GM20000 (cell line): ENCODE measurements at regions not wholly inside any gene's neighbourhood (a gene's known extent, or its start where the extent isn't known, plus 50 kb on each side); places are given as distances from the start of the nearest gene placed in this dataset.
"Not testable (repeated sequence)": the region's sequence is repeated elsewhere in the genome, so short reads cannot be mapped to it uniquely, and the experiment has no call there.

Experiments used
- DNase-seq: peaks from one replicate; pipeline ENCODE4 v3.0.0; 2012; ENCODE audit warnings: low spot score
- CTCF ChIP-seq: IDR thresholded peaks from 2 replicates; pipeline ENCODE4 v1.5.1; 2012; ENCODE audit warnings: mild to moderate bottlenecking, control low read depth; ENCODE audit errors: extremely low read depth, missing control alignments

GRCh38 chr3:139110072-139110830, 65.6 kb upstream of the PRR23C start:
- TF ChIP-seq CTCF, result no peak
- no peak for DNase-seq

GRCh38 chr3:139110929-139111328, 66.2 kb upstream of the PRR23C start:
- not testable (repeated sequence) for DNase-seq

DNA sequence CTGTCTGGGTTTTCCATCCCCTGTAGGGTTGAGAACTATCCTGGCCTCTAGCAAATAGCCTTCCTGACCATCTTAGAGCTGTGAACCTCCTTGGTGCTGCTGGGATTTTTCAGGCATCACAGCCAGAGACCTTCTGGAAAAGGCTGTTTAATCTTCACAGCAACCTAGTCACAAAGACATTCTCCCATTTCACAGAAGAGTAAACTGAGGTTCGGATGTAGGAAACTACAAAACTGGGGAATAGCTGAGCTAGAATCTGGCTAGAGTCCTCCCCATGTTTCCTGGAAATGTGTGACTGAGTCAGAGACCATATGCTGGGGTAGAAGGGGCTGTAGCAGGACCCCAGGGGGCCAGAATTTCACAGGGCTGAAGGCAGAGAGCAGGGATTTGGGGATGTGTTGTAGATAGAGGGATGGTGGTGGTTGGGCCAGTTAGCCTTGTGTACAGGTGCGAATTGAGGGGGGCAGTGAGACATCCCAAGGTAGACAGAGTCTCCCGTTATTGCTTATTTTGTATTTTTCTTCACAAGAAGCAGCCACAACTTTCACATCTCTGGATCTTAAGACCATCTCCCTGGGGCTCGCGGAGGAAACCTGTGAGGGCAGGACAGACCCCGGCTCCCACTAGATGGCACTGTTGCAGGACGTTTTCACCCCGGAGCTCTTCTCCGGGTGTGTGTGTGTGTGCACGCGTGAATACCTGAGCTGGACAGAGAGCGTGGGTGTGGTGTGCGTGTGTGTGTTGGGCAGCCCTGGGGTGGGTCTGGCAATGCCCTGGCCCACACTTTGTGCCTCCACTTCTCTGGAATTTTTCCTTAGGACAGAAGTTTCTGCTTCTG, 66.9 kb upstream of the PRR23C start:
- peak; percentile 77 for TF ChIP-seq CTCF
- DNase-seq, result peak; percentile 57

- TF ChIP-seq CTCF, result no peak
- DNase-seq, result no peak
Measured at GRCh38 chr3:139112230-139112558, 67.5 kb upstream of the PRR23C start.

DNA sequence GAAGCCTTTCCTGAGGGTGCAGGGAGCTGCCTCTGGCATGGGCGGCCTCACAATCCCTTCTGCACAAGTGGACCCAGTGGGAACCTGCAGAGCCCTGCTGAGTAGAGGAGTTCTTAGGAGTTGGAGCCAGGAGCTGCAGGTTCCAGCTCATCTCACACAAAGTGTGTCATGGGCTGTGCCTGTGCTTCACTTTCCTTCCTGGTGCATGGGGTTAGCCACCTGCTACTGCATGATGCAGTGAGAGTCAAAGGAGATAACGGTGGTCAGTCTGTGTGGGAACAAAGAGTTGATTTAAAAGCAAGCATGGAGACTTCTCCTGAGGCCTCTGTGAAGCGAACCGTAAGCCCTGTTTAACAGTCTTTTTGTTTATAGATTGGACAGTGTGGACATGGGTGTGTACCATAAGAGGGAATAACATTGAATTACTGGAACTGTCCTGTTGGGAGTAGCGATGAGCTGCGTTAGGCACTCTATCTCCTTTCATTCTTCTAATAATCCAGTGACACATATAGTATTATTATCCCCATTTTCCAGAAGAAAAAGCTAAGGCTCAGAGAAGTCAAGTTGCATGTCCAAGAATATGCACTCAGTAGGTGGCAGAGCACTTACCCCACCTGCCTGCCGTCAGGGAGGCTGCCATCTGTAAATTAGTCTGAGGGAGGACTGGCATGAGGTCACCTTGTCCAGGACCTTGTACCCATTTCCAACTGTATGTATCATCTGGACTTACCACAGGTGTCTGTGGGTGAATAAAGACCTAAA, 68.7 kb upstream of the PRR23C start:
- DNase-seq, result no peak

DNA sequence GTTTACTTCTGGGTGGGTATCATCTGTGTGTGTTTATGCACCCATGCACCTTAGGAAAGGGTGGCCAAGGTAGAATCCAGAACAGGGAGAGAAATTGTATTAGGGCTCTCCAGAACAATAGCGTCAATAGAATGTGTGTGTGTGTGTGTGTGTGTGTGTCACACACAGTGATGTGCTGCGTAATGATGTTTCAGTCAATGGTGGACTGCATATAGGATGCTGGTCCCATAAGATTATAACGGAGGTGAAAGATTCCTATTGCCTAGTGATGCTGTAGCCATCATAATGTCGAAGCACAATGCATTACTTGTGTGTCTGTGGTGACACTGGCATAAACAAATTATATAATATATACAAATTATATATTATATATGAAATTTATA, 69.3 kb upstream of the PRR23C start:
- no peak for TF ChIP-seq CTCF
- DNase-seq, result no peak

More for the DNA sequence above, 68.7 kb upstream of the PRR23C start:
- TF ChIP-seq CTCF, result no peak

DNA sequence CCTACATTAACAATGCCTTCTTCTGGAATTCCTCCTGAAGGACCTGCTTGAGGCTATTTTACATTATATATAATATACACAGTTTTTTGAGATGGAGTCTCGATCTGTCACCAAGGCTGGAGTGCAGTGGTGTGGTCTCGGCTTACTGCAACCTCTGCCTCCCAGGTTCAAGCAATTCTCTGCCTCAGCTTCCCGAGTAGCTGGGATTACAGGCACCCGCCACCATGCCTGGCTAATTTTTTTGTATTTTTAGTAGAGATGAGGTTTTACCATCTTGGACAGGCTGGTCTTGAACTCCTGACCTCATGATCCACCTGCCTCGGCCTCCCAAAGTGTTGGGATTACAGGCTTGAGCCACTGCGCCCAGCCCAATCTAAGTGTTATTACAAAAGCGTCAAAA, 71.9 kb upstream of the PRR23C start:
- DNase-seq, result not testable (repeated sequence)

DNA sequence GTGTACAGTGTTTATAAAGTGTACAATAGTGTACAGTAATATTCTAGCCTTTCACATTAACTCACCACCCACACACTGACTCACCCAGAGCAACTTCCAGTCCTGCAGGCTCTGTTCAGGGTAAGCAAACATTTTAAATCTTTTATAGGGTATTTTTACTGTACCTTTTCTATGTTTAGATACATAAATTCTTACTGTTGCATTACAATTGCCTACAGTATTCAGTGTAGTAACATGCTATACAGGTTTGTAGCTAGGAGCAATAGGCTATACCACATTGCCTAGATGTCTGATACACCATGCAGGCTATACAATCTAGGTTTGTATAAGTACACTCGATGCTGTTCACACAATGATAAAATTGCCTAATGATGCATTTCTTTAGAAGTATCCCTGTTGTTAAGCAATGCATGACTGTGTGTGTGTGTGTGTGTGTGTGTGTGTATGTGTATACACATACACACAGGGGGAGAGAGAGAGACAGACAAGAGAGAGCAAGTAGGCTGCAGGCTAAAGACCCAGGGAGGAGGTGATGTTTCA, 72.5 kb upstream of the PRR23C start:
- DNase-seq, result no peak
- no peak for TF ChIP-seq CTCF
